ENCODE measurements at regions not wholly inside any gene's neighbourhood (a gene's known extent, or its start where the extent isn't known, plus 50 kb on each side); places are given as distances from the start of the nearest gene placed in this dataset.

- intact Hi-C loops (cut with DNase I) = no loop called here
- WGBS, 4 donors = 71 to 77% (median 74%) methylated on average over 9 of the region's 9 CpGs
- no peak for TF ChIP-seq CTCF (IDR thresholded peaks at IDR 0.05)
- no peak for TF ChIP-seq POLR2A (IDR thresholded peaks at IDR 0.05)
- Histone ChIP-seq H3K27me3 (no peaks in the 10 kb centered on the region), H3K4me3 (no peak overlapping the region), H3K27ac (no peak overlapping the region), H3K4me1 (replicated peaks in 1 of 2) (peaks cover 15 to 16% of the 10 kb centered on the region in 2 donors), H3K9me3 (replicated peaks in 1 of 3) (no peaks in the 10 kb centered on the region), H3K36me3 (replicated peaks in 1 of 2) (no peaks in the 10 kb centered on the region)
- no peak for DNase-seq
These were observed 111.8 kb upstream of the PALMD start for GRCh38 chr1:99533909-99534637.

GRCh38 chr1:99534638-99534930, 111.3 kb upstream of the PALMD start:
- intact Hi-C loops (cut with DNase I) = no loop called here
- WGBS, 4 donors = 56 to 82% (median 73%) methylated on average over 1 of the region's 1 CpG
- no peak for TF ChIP-seq CTCF (IDR thresholded peaks at IDR 0.05)
- TF ChIP-seq POLR2A (IDR thresholded peaks at IDR 0.05) = no peak
- peaks cover 15 to 16% of the 10 kb centered on the region in 2 donors for H3K4me1 ChIP-seq (replicated peaks in 1 of 2)
- DNase-seq = no peak
- no peak overlapping the region for H3K4me3 ChIP-seq
- no peaks in the 10 kb centered on the region for H3K27me3 ChIP-seq
- no peak overlapping the region for H3K27ac ChIP-seq
- no peaks in the 10 kb centered on the region for H3K36me3 ChIP-seq (replicated peaks in 1 of 2)
- H3K9me3 ChIP-seq (replicated peaks in 1 of 3) = no peaks in the 10 kb centered on the region

- H3K27ac ChIP-seq = no peak overlapping the region
- WGBS, 4 donors = 86 to 95% (median 87%) methylated on average over 7 of the region's 7 CpGs
- H3K36me3 ChIP-seq (replicated peaks in 1 of 2) = no peaks in the 10 kb centered on the region
These were observed 110.3 kb upstream of the PALMD start for GRCh38 chr1:99535470-99536164.

More at GRCh38 chr1:99535470-99536164, 110.3 kb upstream of the PALMD start:
- Histone ChIP-seq H3K9me3 (replicated peaks in 1 of 3) (no peaks in the 10 kb centered on the region), H3K4me3 (no peak overlapping the region), H3K27me3 (no peaks in the 10 kb centered on the region), H3K4me1 (replicated peaks in 1 of 2) (peaks cover 15 to 16% of the 10 kb centered on the region in 2 donors)
- TF ChIP-seq POLR2A (IDR thresholded peaks at IDR 0.05) = no peak
- TF ChIP-seq CTCF (IDR thresholded peaks at IDR 0.05) = no peak
- DNase-seq = peak in 1 of 7 donors; percentile 11
- intact Hi-C loops (cut with DNase I) = no loop called here

Measured in adrenal gland (tissue), 9 donors.